PFSK-1 (cell line): ENCODE measurements at regions not wholly inside any gene's neighbourhood (a gene's known extent, or its start where the extent isn't known, plus 50 kb on each side); places are given as distances from the start of the nearest gene placed in this dataset.

Experiments
- FOXP2 ChIP-seq: optimal IDR thresholded peaks from 2 replicates; pipeline ENCODE3; 2011; ENCODE audit warnings: borderline replicate concordance, control low read depth, inconsistent platforms; ENCODE audit not compliant: insufficient read depth; ENCODE audit errors: extremely low read length, extremely low read depth
- POLR2AphosphoS5 ChIP-seq: IDR thresholded peaks from 2 replicates; pipeline ENCODE4 v1.6.1; 2012; ENCODE audit warnings: low read depth, mild to moderate bottlenecking, control low read depth, low read length, moderate library complexity
- SIN3A ChIP-seq: IDR thresholded peaks from 2 replicates; pipeline ENCODE4 v1.6.1; 2012; ENCODE audit warnings: mild to moderate bottlenecking, low read length, moderate library complexity, borderline replicate concordance; ENCODE audit not compliant: insufficient read depth
- TAF1 ChIP-seq: IDR thresholded peaks from 2 replicates; pipeline ENCODE4 v1.6.1; 2012; ENCODE audit warnings: low read length, control low read depth, borderline replicate concordance; ENCODE audit not compliant: insufficient read depth
- TF ChIP-seq, protein P1 (sequence below), 2 experiments: IDR thresholded peaks; 2 replicates each; pipeline versions ENCODE4 v1.6.1 to v1.8.0; 2011 to 2012; ENCODE audit warnings: low read depth in 2 of 2, low read length in 2 of 2, control low read depth in 1 of 2, inconsistent platforms in 1 of 2, mild to moderate bottlenecking in 1 of 2, moderate library complexity in 1 of 2; ENCODE audit not compliant: insufficient read depth in 1 of 2

DNA sequence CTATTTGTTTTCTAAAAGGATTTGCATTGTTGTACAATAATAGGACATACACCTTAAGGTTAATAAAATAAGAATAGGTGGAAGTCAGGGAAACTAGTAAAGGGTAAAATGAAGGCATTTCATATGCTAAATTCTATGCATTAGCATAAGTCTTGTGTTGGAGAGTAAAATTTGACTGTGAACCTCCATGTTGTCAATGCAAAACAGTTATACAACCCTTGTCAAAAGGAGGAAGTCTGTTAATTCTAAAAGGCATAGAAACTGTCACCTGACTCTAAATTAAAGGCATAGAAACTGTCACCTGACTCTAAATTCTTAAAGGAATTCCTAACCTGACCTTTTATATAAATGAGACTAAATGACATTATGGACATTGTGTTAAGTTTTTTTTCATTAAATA is 291.8 kb downstream of the OLFM3 start:
- TF ChIP-seq SIN3A, result no peak
- no peak for TF ChIP-seq TAF1
- TF ChIP-seq FOXP2, result no peak
- TF ChIP-seq POLR2AphosphoS5, result no peak
- TF ChIP-seq, protein P1, sequence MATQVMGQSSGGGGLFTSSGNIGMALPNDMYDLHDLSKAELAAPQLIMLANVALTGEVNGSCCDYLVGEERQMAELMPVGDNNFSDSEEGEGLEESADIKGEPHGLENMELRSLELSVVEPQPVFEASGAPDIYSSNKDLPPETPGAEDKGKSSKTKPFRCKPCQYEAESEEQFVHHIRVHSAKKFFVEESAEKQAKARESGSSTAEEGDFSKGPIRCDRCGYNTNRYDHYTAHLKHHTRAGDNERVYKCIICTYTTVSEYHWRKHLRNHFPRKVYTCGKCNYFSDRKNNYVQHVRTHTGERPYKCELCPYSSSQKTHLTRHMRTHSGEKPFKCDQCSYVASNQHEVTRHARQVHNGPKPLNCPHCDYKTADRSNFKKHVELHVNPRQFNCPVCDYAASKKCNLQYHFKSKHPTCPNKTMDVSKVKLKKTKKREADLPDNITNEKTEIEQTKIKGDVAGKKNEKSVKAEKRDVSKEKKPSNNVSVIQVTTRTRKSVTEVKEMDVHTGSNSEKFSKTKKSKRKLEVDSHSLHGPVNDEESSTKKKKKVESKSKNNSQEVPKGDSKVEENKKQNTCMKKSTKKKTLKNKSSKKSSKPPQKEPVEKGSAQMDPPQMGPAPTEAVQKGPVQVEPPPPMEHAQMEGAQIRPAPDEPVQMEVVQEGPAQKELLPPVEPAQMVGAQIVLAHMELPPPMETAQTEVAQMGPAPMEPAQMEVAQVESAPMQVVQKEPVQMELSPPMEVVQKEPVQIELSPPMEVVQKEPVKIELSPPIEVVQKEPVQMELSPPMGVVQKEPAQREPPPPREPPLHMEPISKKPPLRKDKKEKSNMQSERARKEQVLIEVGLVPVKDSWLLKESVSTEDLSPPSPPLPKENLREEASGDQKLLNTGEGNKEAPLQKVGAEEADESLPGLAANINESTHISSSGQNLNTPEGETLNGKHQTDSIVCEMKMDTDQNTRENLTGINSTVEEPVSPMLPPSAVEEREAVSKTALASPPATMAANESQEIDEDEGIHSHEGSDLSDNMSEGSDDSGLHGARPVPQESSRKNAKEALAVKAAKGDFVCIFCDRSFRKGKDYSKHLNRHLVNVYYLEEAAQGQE (IDR thresholded peaks at IDR 0.05; ENCODE audit: insufficient read depth in 1 of 2, low read depth in 2 of 2, low read length in 2 of 2), result no peak

DNA sequence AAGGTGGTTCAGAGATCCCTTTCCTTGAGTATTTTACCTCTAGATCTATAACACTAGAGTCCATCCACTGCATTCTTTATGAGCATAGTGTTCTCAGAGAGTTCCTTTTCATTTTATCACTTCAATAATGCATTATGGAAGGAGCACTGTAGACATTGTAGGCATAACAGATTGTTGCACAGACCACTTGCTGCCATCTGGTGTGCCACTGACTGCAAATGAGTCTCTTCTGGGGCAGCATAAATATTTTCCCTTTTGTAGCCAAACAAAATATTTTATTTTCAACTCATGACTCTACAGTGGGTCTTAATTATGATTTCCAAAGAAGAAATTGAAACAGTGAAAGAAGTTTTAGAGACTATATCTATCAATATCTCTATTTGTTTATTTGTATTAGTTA is 290.4 kb downstream of the OLFM3 start:
- no peak for TF ChIP-seq FOXP2
- no peak for TF ChIP-seq TAF1
- no peak for TF ChIP-seq SIN3A
- no peak for TF ChIP-seq POLR2AphosphoS5
- TF ChIP-seq, protein P1 (IDR thresholded peaks at IDR 0.05; ENCODE audit: insufficient read depth in 1 of 2, low read depth in 2 of 2, low read length in 2 of 2), result no peak

DNA sequence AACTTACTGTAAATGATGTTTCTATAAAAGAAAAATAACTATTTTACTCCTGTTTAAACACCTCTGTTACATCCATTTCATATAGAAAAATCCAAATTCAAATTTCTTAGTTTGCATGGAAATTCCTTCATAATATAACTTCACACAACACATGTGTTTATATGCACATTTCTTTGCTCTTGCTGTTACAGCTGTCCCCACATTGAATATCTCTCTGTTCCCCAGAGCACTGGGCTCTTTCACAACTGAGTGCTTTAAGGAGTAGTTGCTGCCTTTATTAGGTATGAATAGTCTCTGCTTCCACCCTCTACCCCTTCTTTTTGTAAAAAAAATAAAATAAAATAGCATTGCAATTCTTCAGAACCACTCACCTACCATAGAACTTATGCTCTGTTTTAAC is 287.0 kb downstream of the OLFM3 start:
- TF ChIP-seq FOXP2 (no peak), SIN3A (no peak), TAF1 (no peak), POLR2AphosphoS5 (no peak)
- TF ChIP-seq, protein P1 (IDR thresholded peaks at IDR 0.05; ENCODE audit: insufficient read depth in 1 of 2, low read depth in 2 of 2, low read length in 2 of 2), result no peak

DNA sequence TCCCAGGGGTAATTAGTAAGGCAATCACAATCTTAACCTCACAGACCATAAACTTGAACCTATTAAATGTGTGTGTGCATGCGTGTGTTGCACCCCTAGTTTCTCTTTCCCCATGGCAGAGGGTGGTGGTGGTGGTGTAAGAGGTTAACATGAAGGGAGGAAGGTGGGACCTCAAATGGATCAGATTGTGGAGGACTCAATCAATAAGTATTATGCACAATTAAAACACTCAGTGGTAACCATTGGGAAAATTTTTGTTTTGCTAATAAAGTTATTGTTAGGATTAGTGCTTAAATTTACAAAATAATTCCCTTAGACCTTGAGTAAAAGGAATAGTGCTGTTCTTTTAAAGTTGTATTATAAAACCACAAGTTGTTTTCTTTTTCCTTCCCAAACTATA is 283.0 kb downstream of the OLFM3 start:
- TF ChIP-seq TAF1 (no peak), POLR2AphosphoS5 (no peak), FOXP2 (no peak), SIN3A (no peak)
- TF ChIP-seq, protein P1 (IDR thresholded peaks at IDR 0.05; ENCODE audit: insufficient read depth in 1 of 2, low read depth in 2 of 2, low read length in 2 of 2), result no peak

DNA sequence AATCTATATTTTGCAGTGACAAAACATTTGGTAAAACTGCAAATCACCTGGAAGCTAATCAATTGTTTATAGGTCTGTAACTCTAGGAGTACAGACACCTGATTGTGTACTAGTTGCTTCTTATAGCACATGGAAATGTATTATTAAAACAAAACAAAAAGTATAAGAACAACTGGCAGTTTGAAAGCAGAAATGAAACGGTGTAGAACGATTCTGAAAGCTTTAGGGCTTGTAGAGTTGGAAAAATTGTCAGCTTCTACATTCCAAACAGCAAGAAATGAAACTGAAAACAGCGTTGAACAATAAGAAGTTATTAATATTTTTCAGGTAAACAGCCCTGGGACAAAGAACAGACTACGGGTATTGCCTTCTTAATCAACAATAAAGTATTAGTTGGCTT is 273.3 kb downstream of the OLFM3 start:
- TF ChIP-seq FOXP2, result no peak
- no peak for TF ChIP-seq TAF1
- TF ChIP-seq POLR2AphosphoS5, result no peak
- no peak for TF ChIP-seq SIN3A
- TF ChIP-seq, protein P1 (IDR thresholded peaks at IDR 0.05; ENCODE audit: insufficient read depth in 1 of 2, low read depth in 2 of 2, low read length in 2 of 2), result no peak
